ENCODE measurements at regions not wholly inside any gene's neighbourhood (a gene's known extent, or its start where the extent isn't known, plus 50 kb on each side); places are given as distances from the start of the nearest gene placed in this dataset.

GRCh38 chr1:11592752-11593151, 61.5 kb downstream of the FBXO2 start:
- Histone ChIP-seq H2BK20ac (ENCODE audit: low read depth, low read length) (no peak overlapping the region), H3K23ac (ENCODE audit: low read depth, low read length) (no peak overlapping the region), H3K79me1 (ENCODE audit: low read depth in 1 of 2, low read length in 2 of 2) (no peaks in the 10 kb centered on the region), H3K36me3 (ENCODE audit: control insufficient read depth, insufficient read depth, low read length) (no peaks in the 10 kb centered on the region), H2BK5ac (ENCODE audit: low read depth, low read length, poor library complexity, severe bottlenecking) (no peak overlapping the region), H3K9me3 (ENCODE audit: control insufficient read depth, insufficient read depth, low read length) (no peaks in the 10 kb centered on the region), H4K91ac (ENCODE audit: insufficient read depth, low read depth, low read length) (no peak overlapping the region), H4K5ac (ENCODE audit: low read depth, low read length) (no peak overlapping the region), H3K27me3 (ENCODE audit: control insufficient read depth, insufficient read depth, low read length) (no peaks in the 10 kb centered on the region; the same call in 1 of the 2 replicates), H4K8ac (ENCODE audit: low read depth in 2 of 2, low read length in 2 of 2) (no peak overlapping the region), H2BK120ac (ENCODE audit: low read depth, low read length) (no peak overlapping the region), H2AFZ (replicated peaks; ENCODE audit: low read length, poor library complexity) (no peak overlapping the region), H3K18ac (ENCODE audit: low read depth, low read length) (no peak overlapping the region), H3K4me2 (ENCODE audit: low read depth, low read length) (no peak overlapping the region), H3K4me1 (ENCODE audit: control insufficient read depth, insufficient read depth, low read length) (no peaks in the 10 kb centered on the region), H3K9me1 (ENCODE audit: insufficient read depth, low read length) (no peaks in the 10 kb centered on the region), H3K27ac (ENCODE audit: insufficient read depth, low read length) (no peak overlapping the region), H3K4ac (ENCODE audit: low read depth, low read length) (no peak overlapping the region), H3K9ac (ENCODE audit: low read depth, low read length) (no peak overlapping the region), H4K20me1 (ENCODE audit: insufficient read depth, low read length) (no peaks in the 10 kb centered on the region), H3K56ac (ENCODE audit: extremely low read depth, insufficient read depth, low read length) (no peak overlapping the region), H3K4me3 (ENCODE audit: insufficient read depth, low read depth, low read length) (no peak overlapping the region), H2AK5ac (ENCODE audit: low read depth, low read length) (no peak overlapping the region), H3K14ac (replicated peaks; ENCODE audit: low read depth, low read length) (no peak overlapping the region), H2BK15ac (ENCODE audit: low read depth, low read length) (no peak overlapping the region), H2AK9ac (replicated peaks; ENCODE audit: low read depth, low read length, poor library complexity) (no peak overlapping the region)
- no TSS peak for BruUV-seq (replicated peaks)
- WGBS, 2 experiments (ENCODE audit: extremely low coverage in 2 of 2, insufficient read length in 1 of 2), result 17% methylated on average over 3 of the region's 6 CpGs; no CpG with 5 or more reads in 1 of the 2 experiments
- dilution Hi-C loops (cut with HindIII; ENCODE audit: low sequenced_read_pairs, unreplicated experiment), result no loop called here
- ChIA-PET POLR2A (ENCODE audit: unreplicated experiment) (no interaction called here), CTCF (no interaction called here)
- intact Hi-C loops (cut with micrococcal nuclease), result no loop called here
- DNase-seq, result no peak
- in situ Hi-C loops (cut with MboI; ENCODE audit: low sequenced_read_pairs), result no loop called here
- no peak for TF ChIP-seq SMC3 (IDR thresholded peaks at IDR 0.05; ENCODE audit: low read depth, low read length)
- no peak for TF ChIP-seq NFE2L2 (IDR thresholded peaks at IDR 0.05; ENCODE audit: low read depth, low read length)
- TF ChIP-seq MAFK (IDR thresholded peaks at IDR 0.05; ENCODE audit: low read depth, low read length), result no peak
- TF ChIP-seq RCOR1 (IDR thresholded peaks at IDR 0.05; ENCODE audit: insufficient replicate concordance, low read length), result no peak
- no peak for TF ChIP-seq MAZ (IDR thresholded peaks at IDR 0.05; ENCODE audit: borderline replicate concordance, low read depth, low read length)
- TF ChIP-seq, protein P1, sequence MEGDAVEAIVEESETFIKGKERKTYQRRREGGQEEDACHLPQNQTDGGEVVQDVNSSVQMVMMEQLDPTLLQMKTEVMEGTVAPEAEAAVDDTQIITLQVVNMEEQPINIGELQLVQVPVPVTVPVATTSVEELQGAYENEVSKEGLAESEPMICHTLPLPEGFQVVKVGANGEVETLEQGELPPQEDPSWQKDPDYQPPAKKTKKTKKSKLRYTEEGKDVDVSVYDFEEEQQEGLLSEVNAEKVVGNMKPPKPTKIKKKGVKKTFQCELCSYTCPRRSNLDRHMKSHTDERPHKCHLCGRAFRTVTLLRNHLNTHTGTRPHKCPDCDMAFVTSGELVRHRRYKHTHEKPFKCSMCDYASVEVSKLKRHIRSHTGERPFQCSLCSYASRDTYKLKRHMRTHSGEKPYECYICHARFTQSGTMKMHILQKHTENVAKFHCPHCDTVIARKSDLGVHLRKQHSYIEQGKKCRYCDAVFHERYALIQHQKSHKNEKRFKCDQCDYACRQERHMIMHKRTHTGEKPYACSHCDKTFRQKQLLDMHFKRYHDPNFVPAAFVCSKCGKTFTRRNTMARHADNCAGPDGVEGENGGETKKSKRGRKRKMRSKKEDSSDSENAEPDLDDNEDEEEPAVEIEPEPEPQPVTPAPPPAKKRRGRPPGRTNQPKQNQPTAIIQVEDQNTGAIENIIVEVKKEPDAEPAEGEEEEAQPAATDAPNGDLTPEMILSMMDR (conservative IDR thresholded peaks at IDR 0.05; ENCODE audit: low read depth, low read length), result no peak
- ATAC-seq (ENCODE audit: low read depth), result no peak

All from IMR-90 (cell line).